BE2C (cell line): ENCODE measurements at regions not wholly inside any gene's neighbourhood (a gene's known extent, or its start where the extent isn't known, plus 50 kb on each side); places are given as distances from the start of the nearest gene placed in this dataset.

Source experiments
- DNase-seq: peaks from one replicate; pipeline ENCODE4 v3.0.0-alpha.2; 2020
- H3K27me3 ChIP-seq: fragments of 250-450 bp; sonication (Bioruptor Pico); 2 replicates; pipeline ENCODE4 v1.5.1; 2020; ENCODE audit warnings: mild to moderate bottlenecking
- H3K36me3 ChIP-seq: fragments of 250-450 bp; sonication (Bioruptor Pico); 2 replicates; pipeline ENCODE4 v1.5.1; 2020; ENCODE audit warnings: mild to moderate bottlenecking
- H3K4me1 ChIP-seq: fragments of 250-450 bp; sonication (Bioruptor Pico); 2 replicates; pipeline ENCODE4 v1.5.1; 2020
- H3K4me3 ChIP-seq: 2 replicates; pipeline ENCODE4 v1.5.1; 2011; ENCODE audit warnings: low read depth, low read length
- H3K9me3 ChIP-seq: fragments of 250-450 bp; sonication (Bioruptor Pico); 2 replicates; pipeline ENCODE4 v1.5.1; 2020
- CTCF ChIP-seq: IDR thresholded peaks from 2 replicates; pipeline ENCODE4 v1.5.1; 2012; ENCODE audit warnings: mild to moderate bottlenecking, low read depth, low read length

- no peak overlapping the region for H3K4me3 ChIP-seq
- no peaks in the 10 kb centered on the region for H3K4me1 ChIP-seq
- no peaks in the 10 kb centered on the region for H3K9me3 ChIP-seq
- no peaks in the 10 kb centered on the region for H3K36me3 ChIP-seq
- no peak for DNase-seq
- TF ChIP-seq CTCF: no peak
- 0 out of 2 replicates have a peak, but pooled peaks cover 3% of the 10 kb centered on the region for H3K27me3 ChIP-seq
These were observed 208.4 kb downstream of the HHIPL2 start for GRCh38 chr1:222339376-222339947.

- Histone ChIP-seq H3K4me1 (no peaks in the 10 kb centered on the region), H3K36me3 (no peaks in the 10 kb centered on the region), H3K4me3 (no peak overlapping the region), H3K9me3 (no peaks in the 10 kb centered on the region), H3K27me3 (0 out of 2 replicates have a peak, but pooled peaks cover 3% of the 10 kb centered on the region)
- no peak for DNase-seq
- TF ChIP-seq CTCF: no peak
These were observed 212.3 kb downstream of the HHIPL2 start for GRCh38 chr1:222335586-222335985.

- TF ChIP-seq CTCF: no peak
- H3K27me3 ChIP-seq: 0 out of 2 replicates have a peak, but pooled peaks cover 3% of the 10 kb centered on the region
- H3K9me3 ChIP-seq: no peaks in the 10 kb centered on the region
- H3K4me3 ChIP-seq: no peak overlapping the region
- no peaks in the 10 kb centered on the region for H3K36me3 ChIP-seq
- DNase-seq: no peak
- H3K4me1 ChIP-seq: no peaks in the 10 kb centered on the region
These were observed 213.8 kb downstream of the HHIPL2 start for GRCh38 chr1:222334026-222334680.

GRCh38 chr1:222331765-222332164 is 216.1 kb downstream of the HHIPL2 start:
- Histone ChIP-seq H3K9me3 (no peaks in the 10 kb centered on the region), H3K27me3 (no peaks in the 10 kb centered on the region), H3K4me1 (no peaks in the 10 kb centered on the region), H3K4me3 (no peak overlapping the region), H3K36me3 (no peaks in the 10 kb centered on the region)
- no peak for DNase-seq
- TF ChIP-seq CTCF: no peak

DNA sequence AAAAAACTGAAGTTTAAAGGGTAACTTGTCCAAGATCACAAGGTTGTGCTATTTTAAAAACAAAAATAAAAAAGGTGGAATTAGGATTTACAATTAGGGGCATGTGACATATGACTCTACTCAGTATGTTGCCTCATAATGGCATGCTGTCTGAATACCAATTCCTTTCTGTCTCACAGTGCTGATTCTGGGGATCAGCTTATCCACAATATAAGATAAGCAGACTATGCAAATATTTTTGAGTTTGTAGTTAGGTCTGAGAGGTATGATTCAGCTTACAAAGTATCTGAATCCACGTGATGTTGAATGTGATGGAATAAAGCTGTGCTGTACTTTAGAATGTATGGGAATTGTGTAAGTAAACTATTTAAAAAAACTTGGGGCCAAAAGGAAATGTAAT is 216.6 kb downstream of the HHIPL2 start:
- TF ChIP-seq CTCF: no peak
- Histone ChIP-seq H3K4me3 (no peak overlapping the region), H3K27me3 (no peaks in the 10 kb centered on the region), H3K36me3 (no peaks in the 10 kb centered on the region), H3K9me3 (no peaks in the 10 kb centered on the region), H3K4me1 (no peaks in the 10 kb centered on the region)
- DNase-seq: no peak

DNA sequence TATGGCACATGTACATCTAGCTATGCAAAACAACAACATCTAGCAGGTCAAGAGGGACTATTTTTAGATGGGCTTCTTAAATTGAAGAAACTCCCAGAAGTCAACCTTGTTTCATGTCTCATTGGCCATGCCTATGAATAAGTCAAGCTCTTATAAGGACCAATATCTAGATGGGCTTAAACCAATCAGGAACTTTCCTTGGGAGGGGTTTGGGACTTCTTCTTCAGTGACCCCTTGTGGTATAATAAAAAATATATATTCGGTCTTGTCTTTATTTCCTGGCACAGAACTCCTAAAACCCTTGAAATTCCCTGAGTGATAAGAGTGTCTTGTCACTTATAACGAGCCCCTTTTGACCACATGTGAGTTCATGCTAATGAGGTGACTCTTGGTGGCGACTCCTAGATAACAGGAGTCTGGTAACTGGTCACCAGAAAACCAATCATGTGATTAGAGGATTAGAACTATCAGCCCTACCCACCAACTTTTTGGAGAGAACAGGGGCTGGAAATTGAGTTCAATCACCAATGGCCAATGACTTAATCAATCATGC is 218.3 kb downstream of the HHIPL2 start:
- Histone ChIP-seq H3K4me3 (no peak overlapping the region), H3K4me1 (no peaks in the 10 kb centered on the region), H3K36me3 (no peaks in the 10 kb centered on the region), H3K9me3 (no peaks in the 10 kb centered on the region), H3K27me3 (no peaks in the 10 kb centered on the region)
- DNase-seq: no peak
- no peak for TF ChIP-seq CTCF
